Fibroblast of pulmonary artery (primary cell): ENCODE measurements at regions not wholly inside any gene's neighbourhood (a gene's known extent, or its start where the extent isn't known, plus 50 kb on each side); places are given as distances from the start of the nearest gene placed in this dataset.
"Not testable (repeated sequence)": the region's sequence is repeated elsewhere in the genome, so short reads cannot be mapped to it uniquely, and the experiment has no call there.

Experiments
- DNase-seq: peaks from one replicate; pipeline ENCODE4 v3.0.0-alpha.2; 2010; ENCODE audit warnings: low read depth
- H3K4me3 ChIP-seq: replicated peaks from 2 replicates; pipeline ENCODE4 v1.5.1; 2011; ENCODE audit warnings: low read depth, mild to moderate bottlenecking, control low read depth, low read length, moderate library complexity
- CTCF ChIP-seq: IDR thresholded peaks from 2 replicates; pipeline ENCODE4 v1.5.1; 2011; ENCODE audit warnings: mild to moderate bottlenecking, control low read depth, low read length, inconsistent platforms; ENCODE audit errors: missing control alignments

- H3K4me3 ChIP-seq = no peak overlapping the region
- DNase-seq = no peak
- no peak for TF ChIP-seq CTCF
Measured at GRCh38 chr6:140494321-140495108, 1120.1 kb upstream of the CITED2 start.

GRCh38 chr6:140493470-140493869 lies 1119.0 kb upstream of the CITED2 start:
- DNase-seq = not testable (repeated sequence)

GRCh38 chr6:140490081-140490480 lies 1115.6 kb upstream of the CITED2 start:
- DNase-seq = peak; percentile 14
- H3K4me3 ChIP-seq = no peak overlapping the region
- no peak for TF ChIP-seq CTCF

More at GRCh38 chr6:140493470-140493869, 1119.0 kb upstream of the CITED2 start:
- H3K4me3 ChIP-seq = not testable (repeated sequence)

- H3K4me3 ChIP-seq = no peak overlapping the region
- DNase-seq = no peak
- TF ChIP-seq CTCF = no peak
Measured at GRCh38 chr6:140487586-140487985, 1113.1 kb upstream of the CITED2 start.

- no peak overlapping the region for H3K4me3 ChIP-seq
- TF ChIP-seq CTCF = no peak
- DNase-seq = peak; percentile 15
Measured at GRCh38 chr6:140486450-140487361, 1112.3 kb upstream of the CITED2 start.

GRCh38 chr6:140485740-140486449 lies 1111.4 kb upstream of the CITED2 start:
- no peak overlapping the region for H3K4me3 ChIP-seq
- peak; percentile 90 for DNase-seq
- no peak for TF ChIP-seq CTCF

GRCh38 chr6:140480852-140481251 lies 1106.4 kb upstream of the CITED2 start:
- no peak overlapping the region for H3K4me3 ChIP-seq
- DNase-seq = peak; percentile 61
- no peak for TF ChIP-seq CTCF
